ENCODE measurements at regions not wholly inside any gene's neighbourhood (a gene's known extent, or its start where the extent isn't known, plus 50 kb on each side); places are given as distances from the start of the nearest gene placed in this dataset.
"Not testable (repeated sequence)": the region's sequence is repeated elsewhere in the genome, so short reads cannot be mapped to it uniquely, and the experiment has no call there.

DNA sequence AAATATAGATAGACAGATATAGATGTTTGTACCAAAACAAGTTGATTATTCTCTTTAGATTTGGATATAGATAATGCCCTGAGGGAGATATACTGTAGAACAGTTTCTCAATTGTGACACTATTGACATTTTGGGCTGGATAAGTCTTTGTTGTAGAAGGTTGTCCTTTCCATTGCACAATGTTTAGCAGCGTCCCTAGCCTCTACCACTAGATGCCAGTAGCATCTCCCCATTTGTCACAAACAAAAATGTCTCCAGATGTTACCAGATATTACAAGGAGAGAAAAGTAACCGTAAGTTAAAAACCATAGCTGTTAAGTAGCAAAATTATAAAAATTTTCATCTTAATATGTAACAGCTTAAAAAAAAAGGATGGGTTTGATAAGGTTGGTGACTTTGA, 2595.3 kb downstream of the ARAP2 start:
- DNase-seq (ENCODE audit: low spot score), result no peak

DNA sequence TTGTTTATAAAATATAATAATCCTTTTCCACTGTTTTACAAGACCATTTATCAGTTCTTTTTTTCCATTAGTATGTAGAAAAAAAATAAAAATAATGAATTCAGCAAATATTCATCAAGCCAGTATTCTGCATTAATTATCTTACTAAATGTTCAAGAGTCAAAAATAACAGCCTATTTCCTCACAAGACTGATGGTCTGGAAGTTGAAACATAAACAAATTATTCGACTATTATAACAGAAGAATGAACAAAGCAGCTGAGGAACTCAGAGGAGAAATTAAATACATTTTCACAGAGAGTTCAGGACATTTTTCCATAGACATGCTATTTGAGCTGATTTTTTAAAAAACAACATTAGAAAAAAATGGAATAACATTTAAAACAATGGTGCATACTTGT, 2594.8 kb downstream of the ARAP2 start:
- no peak for DNase-seq (ENCODE audit: low spot score)

DNA sequence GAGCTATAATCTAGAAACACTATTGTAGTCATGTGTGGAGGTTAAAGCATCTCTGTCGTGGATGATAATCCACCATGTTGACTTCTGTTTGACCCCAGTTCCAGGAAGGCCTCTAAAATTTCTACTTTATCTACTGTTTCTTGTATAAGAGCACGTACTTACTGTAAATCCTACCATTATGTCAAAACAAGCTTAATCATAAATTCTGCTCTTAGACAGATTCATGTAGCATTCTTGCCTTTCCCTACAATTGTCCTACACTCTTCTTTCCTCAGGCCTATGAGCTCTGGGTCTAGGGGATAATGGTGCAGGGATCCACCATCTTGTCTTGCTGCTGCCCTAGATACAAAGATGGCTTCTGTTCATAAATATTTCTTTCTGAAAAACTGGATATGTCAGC, 2594.3 kb downstream of the ARAP2 start:
- no peak for DNase-seq (ENCODE audit: low spot score)

DNA sequence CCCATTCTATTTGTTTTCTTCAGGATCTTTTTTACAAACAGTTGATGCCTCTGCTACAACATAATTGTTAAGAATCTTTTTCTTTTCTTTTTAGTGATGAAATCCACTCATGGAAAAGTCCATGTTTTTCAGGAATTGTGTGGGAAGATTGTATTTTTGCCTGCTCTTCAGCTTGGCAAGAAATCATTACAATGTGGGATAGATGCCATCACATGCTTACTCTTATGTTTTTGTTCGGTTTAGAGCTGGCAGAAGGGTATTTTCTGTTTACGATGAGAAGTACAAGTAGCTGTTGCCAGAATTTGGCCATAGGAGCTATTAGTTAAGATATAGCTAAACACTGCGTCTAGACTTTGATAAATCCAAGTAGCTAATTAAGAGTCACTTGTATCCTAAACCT, 2585.3 kb downstream of the ARAP2 start:
- no peak for DNase-seq (ENCODE audit: low spot score)

DNA sequence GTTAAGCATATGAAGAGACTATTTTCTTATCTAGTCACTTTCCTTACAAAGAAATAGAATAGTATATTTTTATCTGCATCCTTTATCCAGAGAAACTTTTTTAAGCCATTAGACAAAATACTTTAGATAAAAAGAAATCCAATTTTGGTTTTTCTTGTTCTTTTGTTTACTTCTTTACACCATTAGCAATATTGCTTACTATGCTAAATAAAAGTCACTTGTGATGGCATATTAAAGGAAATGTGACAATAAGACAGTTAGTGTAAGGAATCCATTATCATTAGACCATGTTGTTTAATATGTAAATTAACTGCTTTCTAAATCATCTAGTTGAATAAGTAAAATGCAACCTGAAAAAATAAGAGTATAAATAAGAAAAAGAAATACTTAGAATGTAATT, 2582.7 kb downstream of the ARAP2 start:
- no peak for DNase-seq (ENCODE audit: low spot score)

DNA sequence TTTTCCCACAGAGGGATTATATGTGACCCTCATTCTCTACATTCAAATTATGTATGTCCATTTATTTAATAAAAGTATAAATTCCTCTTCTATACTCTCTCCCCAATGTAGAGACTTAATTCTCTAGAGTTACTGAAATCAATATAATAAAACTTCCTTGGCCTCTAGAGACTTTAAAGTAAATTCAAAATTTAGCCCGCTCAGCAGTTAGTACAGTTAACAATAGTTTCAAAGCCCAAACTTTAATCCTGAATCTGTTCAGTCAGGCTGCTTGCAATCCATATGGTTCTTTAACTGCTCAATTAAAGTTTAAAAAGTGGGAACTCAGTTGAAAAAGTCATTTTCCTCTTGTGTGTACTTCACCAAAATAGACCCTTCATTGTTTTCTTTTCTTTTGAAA, 2558.4 kb downstream of the ARAP2 start:
- DNase-seq (ENCODE audit: low spot score), result no peak

DNA sequence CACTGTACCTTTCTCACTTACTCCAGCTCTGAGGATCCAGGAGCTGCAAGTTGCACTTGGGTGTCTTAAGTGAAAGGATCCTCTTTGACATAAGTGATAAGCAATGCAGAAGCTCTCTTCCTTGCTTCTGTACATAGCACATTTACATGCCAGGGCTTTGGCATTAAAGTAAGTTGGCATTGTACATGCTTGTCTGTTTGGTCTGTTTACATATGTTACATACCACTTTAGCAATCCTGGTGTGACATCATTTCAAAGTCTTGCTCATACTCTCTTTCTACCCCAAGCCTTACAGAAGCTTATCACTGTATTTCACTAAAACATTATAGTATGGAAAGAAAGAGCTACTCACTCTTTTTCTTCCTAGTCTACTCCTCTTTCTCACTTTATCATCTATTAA, 2548.3 kb downstream of the ARAP2 start:
- DNase-seq (ENCODE audit: low spot score), result no peak

DNA sequence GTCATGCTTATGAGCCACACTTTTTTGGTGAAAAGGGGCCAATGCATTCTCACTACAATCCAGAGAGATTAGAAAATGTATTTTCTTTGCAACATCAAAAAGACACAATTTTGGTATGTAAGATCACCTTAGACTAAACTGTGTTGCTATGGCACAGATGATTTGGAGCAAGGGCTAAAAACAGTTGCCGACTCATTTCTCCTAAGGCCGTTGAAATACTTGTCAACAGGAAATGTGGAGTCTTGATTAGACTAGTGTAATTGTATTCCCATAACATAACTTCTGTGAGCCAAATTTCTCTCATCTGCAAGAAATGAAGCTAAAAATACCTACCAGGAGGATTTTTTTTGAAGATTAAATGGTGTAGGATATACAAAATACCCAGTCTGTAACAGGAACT, 2547.7 kb downstream of the ARAP2 start:
- no peak for DNase-seq (ENCODE audit: low spot score)

DNA sequence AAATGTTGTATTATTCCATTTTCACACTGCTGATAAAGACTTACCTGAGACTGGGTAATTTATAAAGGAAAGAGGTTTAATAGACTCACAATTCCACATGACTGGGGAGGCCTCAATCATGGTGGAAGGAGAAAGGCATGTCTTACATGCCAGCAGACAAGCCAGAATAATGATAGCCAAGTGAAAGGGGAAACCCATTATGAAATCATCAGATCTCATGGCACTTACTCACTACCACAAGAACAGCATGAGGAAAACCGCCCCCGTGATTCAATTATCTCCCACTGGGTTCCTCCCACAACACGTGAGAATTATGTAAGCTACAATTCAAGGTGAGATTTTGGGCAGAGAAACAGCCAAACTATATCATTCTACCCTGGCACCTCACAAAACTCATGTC, 2535.1 kb downstream of the ARAP2 start:
- no peak for DNase-seq (ENCODE audit: low spot score)

DNA sequence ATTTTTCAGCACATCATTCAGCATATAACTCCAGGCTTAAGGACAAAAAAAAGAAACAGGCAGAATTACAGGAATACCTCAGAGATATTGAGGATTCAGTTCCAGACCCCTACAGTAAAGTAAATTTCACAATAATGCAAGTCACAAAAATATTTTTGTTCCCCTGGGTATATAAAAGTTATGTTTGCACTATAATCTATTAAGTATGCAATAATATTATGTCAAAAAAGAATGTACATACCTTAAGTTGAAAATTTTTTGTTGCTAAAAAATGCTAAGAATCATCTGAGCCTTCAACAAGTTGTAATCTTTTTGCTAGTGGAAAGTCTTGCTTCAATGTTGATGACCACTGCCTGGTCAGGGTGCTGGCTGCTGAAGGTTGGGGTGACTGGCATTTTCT, 2532.5 kb downstream of the ARAP2 start:
- DNase-seq (ENCODE audit: low spot score), result no peak

DNA sequence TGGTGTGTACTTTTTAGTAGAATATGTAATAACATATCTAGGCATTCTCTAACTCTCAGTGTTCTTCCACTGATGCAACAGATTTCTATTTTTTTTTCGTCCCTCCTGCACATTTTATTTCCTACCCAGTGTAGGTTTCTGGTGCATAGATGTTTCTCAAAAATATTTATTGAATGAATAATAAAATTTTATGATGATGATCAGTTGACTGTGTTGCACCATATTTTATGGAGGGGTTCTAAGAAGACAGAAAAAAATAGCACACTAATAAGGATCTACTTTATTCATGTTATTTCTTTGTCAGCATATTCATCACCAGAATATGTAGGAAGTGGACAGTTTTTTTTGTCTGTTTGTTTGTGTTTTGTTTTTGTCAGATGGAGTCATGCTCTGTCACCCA, 2529.3 kb downstream of the ARAP2 start:
- DNase-seq (ENCODE audit: low spot score), result no peak

DNA sequence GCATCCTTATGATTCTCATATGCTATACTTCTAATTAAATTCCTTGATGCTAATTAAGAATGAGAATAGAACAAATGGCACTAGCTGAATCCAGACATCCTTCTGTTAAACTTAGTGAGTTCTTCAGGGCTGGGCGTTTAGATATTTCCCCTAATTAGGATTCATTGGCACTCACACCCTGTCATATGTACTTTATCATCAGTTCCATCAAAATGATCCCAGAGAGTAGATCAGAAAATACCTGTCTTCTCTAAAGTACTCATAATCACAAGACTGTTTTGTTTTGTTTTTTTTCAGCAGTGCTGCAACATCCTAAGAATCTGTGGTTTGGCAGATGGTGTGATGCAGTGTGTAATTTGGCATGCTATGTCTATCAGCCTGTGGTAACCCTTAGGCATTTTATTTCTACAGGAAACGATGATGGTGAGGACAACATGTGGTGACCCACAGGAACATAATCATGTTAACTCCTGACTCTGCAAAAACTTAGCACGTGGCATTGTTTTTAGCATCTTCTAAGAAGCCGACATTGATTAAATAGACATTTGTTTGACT, 2528.4 kb downstream of the ARAP2 start:
- no peak for DNase-seq (ENCODE audit: low spot score)

DNA sequence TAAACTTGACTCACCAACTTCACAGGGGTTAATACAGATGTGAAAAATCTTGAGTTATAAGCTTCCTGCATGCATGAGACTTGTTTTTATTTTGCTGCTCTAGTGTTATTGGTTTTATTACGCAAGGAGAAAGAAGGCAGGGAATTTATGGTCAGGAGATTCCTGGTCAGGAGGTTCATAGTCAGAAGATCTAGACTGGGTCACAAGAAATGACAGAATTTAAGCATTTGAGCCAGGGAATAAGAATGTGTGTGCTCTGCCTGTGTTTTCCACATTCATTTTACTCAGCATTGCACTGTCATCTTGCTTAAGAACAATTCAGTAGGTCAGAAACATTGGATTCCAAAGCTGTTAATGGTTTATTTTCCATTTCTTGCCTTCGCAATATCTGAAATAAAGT, 2522.1 kb downstream of the ARAP2 start:
- no peak for DNase-seq (ENCODE audit: low spot score)

DNA sequence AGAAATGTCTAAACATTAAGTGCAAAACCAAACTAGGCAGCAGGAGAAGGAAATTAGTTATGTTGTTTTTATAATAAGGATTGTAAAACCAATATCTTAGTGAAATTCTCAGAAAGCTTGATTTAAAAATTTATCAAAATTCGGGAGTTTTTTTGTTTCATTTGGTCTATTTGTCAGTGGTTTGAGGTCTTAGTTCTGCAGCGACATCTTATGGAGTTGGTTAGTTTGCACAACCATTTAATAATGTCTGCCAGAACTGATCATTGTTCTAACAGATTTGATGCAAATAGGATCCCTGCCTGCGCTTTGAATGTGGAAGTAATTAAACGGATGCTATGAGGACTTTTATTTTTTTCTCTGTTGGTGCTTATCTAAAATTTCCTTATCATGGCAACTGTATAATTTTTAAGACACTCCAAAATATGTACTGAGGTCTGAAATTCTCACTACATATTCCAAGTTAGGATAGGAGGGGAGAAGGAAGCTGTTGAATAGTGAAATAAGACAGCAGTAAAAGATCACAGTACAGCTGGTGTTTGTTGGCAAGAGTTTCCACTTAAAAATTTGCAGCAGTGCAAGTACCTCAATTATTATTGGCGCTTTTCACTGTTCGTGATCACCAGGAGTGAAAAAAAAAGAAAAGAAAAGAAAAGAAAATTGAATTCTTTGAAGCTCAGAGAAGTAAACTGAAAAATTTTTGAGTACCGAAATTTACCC, 2521.4 kb downstream of the ARAP2 start:
- DNase-seq (ENCODE audit: low spot score), result no peak

DNA sequence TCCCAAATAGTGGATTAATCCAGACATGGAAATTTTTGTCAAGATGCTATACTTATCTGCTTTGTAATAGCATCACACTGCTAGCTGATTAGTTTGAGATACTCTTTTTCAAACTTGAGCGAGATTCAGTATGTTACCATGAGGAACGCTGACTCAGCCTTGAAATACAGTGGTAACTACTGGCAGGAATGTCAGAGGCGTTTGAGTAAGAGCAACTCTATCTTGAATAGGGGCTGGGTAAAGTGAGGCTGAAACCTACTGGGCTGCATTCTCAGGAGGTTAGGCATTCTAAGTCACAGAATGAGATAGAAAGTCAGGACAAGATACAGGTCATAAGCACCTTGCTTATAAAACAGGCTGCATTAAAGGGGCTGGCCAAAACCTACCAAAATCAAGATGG, 2519.6 kb downstream of the ARAP2 start:
- no peak for DNase-seq (ENCODE audit: low spot score)

DNA sequence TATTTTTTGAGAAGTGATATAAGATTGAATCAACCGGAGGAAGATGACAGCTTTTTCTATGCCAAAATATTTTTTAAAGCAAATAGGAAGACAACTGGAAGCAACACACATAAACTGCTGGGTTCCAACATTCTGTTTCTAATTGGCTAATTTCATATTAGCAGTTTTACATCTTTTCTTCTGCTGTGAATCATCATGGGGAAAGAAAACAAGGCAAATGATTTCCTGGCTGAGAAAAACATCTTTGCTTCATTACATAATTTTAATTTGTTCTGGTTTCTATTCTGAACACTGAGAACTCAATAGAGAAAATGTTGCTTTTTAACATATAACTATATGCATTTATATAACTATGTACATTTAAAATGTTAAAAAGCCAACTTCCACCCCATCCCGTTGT, 2518.5 kb downstream of the ARAP2 start:
- no peak for DNase-seq (ENCODE audit: low spot score)

DNA sequence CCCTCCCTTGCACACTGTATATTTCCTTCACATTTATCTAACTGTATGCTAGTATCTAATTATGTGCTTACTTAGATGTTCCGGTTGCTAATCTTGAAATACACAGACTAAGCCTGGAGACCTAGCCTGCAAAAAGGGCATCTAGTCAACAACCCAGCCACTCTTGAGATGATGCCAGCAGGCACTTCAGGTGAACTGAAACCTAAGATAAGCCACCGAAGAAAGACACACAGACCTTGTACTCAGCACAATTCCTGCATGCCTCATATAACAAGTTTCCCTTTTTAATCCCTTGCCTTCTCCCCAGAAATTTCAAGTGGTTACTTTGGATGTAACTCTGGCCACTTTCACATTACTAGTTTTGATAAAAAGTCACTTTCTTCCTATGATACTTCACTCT, 2506.6 kb downstream of the ARAP2 start:
- no peak for DNase-seq (ENCODE audit: low spot score)

DNA sequence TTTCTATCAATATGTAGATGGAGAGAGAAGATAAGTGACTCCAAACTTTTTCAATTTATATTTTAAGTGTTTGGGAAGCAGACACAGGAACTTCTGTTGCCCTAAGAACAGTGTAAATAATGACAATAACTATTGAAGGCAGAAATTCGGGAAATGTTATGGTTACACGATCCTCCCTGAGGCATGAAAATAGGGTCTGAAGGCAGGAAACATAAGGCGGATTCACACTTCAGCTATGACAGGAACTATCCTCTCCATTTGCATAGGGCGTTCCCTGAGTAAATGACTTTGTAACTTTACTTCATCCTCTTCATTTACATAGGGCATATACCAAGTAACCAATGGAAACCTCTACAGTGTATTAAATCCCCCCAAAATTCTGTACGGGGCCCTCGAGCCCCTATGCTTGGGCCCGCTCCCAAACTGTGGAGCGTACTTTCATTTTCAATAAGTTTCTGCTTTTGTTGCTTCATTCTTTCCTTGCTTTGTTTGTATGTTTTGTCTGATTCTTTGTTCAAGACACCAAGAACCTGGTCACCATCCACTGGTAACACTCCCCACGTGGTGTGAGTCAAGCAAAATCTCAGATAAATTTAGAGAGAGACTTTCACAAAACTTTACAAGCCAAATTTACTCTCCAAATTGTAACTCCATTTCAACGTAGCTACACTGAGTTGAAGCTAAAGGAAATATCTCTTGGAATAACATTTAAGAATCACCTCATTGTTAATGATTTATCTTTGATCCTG, 2504.3 kb downstream of the ARAP2 start:
- DNase-seq (ENCODE audit: low spot score), result no peak

DNA sequence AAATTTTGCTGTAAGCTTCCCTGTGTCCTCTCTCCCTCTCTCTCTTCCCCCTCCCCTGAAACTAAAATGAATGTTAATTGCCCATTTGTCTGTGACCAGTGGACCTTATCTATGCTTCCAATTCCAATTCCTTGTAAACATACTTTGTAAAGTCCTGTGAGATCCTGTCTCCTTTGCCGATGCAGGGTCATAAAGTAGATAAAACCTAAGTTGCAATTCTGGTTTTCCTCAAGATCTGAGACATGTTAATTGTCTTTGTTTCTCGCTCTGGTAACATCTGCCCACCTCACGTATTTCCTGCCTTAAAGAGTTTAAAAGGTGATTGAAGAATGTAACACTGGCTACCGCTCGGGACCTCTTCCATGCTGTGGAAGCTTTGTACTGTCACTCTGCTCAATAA, 2503.4 kb downstream of the ARAP2 start:
- DNase-seq (ENCODE audit: low spot score), result not testable (repeated sequence)

DNA sequence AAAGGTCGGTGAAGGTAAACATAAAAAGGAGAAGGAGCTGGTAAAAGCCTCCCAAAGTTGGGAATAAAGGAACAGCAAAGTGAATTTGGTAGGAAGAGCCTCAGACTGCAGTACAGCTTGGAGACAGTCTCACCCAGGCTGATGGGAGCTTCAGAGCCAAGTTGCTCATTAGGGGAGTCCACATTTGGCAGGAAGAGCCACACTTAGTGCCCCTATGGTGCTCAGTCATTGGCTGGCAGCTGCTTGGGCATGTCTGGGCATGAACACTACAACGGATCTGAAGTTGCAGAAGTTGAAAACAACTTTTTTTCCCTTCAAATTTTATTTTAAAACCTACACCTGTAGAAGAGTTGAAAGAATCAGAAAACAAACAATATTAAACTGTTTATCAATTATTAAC, 2497.3 kb downstream of the ARAP2 start:
- no peak for DNase-seq (ENCODE audit: low spot score)

DNA sequence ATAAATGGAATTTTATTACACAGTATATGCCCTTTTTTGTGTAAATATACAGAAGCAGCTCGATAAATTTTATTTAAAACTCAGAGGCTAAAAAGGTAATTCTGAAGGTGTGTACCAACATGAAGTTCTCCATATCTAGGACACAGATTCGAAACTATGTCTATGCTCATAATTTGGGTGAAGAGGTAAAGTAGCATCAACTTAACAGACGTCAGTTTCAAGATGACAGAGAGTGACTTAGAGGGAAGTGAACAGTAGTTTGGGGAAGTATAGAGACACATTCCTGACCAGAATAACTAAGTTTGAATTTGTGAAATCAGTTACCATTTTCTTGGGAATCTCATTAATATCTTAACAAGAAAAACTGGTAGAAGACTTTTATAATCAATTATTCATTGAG, 2493.3 kb downstream of the ARAP2 start:
- no peak for DNase-seq (ENCODE audit: low spot score)

DNA sequence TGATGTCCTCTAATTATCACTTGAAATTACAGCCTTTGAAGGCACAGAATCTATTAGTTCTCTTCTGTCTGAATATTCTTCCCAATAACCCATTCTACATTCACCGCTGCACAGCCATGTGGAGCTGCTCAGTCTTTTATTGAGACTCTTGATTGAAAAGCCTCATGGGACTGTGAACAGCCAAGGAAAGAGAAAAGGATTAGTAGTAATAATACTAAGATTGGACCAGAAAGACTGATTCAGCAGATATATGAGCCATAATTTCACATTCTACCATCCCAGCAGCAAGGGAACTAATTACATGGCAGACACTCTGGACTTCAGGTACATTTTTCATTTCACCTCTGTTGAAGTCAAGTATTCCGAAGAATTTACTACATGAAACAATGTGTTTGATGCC, 2471.7 kb downstream of the ARAP2 start:
- DNase-seq (ENCODE audit: low spot score), result no peak

DNA sequence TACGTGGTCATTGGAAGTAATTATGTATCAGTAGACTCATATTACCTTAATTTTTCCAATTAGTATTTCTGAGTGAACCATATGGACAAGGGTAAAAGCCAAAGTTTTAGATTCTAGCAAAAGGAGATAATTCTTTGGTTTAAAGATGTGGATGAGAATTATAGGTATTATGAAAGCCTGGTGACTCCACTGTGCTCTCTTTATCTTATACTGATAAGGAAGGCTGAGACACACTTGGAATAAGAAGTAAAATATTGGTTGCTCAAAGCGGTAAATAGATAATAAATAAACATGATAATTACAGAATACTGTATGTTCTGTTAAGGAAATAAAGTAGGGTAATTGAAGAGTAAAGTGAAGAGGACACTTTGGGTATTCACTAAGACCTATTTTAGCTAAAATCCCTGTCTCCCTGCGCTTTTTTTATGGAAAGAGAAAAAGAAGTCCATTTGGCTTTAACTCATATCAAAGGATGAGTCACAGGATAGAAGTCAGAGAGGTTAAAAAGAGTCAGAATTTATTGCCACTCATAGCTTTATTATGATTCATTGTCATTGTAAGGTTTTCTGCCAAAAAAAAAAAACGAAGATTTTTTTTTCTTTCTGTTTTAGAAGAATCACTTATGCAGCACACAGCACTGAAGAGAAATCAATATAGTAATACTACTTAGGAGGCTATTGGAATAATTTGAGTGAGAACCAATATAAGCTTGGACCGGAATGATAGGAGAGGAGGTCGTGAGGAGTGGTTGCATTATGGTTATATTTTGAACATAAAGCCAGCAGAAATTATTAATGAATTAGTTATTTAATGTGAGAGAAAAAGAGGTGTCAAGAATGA, 2463.1 kb downstream of the ARAP2 start:
- no peak for DNase-seq (ENCODE audit: low spot score)
